ENCODE measurements at regions not wholly inside any gene's neighbourhood (a gene's known extent, or its start where the extent isn't known, plus 50 kb on each side); places are given as distances from the start of the nearest gene placed in this dataset.

- Histone ChIP-seq H3K4me3 (ENCODE audit: low read depth, low read length) (no peak overlapping the region), H3K9me3 (peaks cover 7% of the 10 kb centered on the region; the same call in 1 of the 2 replicates), H3K4me1 (no peaks in the 10 kb centered on the region), H3K36me3 (ENCODE audit: control insufficient read depth, insufficient read depth, low read length) (no peaks in the 10 kb centered on the region), H3K27me3 (replicated peaks; ENCODE audit: control insufficient read depth, insufficient read depth, low read length) (no peaks in the 10 kb centered on the region)
- Mint-ChIP-seq H3K4me3 (ENCODE audit: unreplicated experiment) (no peak overlapping the region), H3K27ac (ENCODE audit: unreplicated experiment) (no peak overlapping the region), H3K36me3 (ENCODE audit: insufficient read depth, unreplicated experiment) (no peaks in the 10 kb centered on the region), H3K4me1 (ENCODE audit: low read depth, unreplicated experiment) (no peaks in the 10 kb centered on the region), H3K27me3 (ENCODE audit: insufficient read depth, unreplicated experiment) (peaks cover 6% of the 10 kb centered on the region), H3K9me3 (ENCODE audit: unreplicated experiment) (peaks cover 19% of the 10 kb centered on the region)
- intact Hi-C loops (cut with micrococcal nuclease; ENCODE audit: unreplicated experiment): loop anchor here (10.0 kb wide), 1 partner anchor 137 kb away; no protein-coding TSS in a partner anchor
- no peak for TF ChIP-seq CTCF (IDR thresholded peaks at IDR 0.05; ENCODE audit: insufficient read depth in 1 of 2, low read depth in 1 of 2, low read length in 1 of 2, severe bottlenecking in 1 of 2, unreplicated experiment in 1 of 2)
- POLR2A ChIA-PET: no interaction called here
- DNase-seq: no peak
- no TSS peak for BruUV-seq (replicated peaks)
- CTCF ChIA-PET: no interaction called here
These were observed 91.6 kb upstream of the CAMK1G start for GRCh38 chr1:209491897-209492296.

GRCh38 chr1:209493559-209493958 lies 90.0 kb upstream of the CAMK1G start:
- POLR2A ChIA-PET: no interaction called here
- peaks cover 31% of the 10 kb centered on the region for H3K9me3 Mint-ChIP-seq (ENCODE audit: unreplicated experiment)
- intact Hi-C loops (cut with micrococcal nuclease; ENCODE audit: unreplicated experiment): loop anchor here (10.0 kb wide), 1 partner anchor 139 kb away; no protein-coding TSS in a partner anchor
- TF ChIP-seq CTCF (IDR thresholded peaks at IDR 0.05; ENCODE audit: insufficient read depth in 1 of 2, low read depth in 1 of 2, low read length in 1 of 2, severe bottlenecking in 1 of 2, unreplicated experiment in 1 of 2): no peak
- Histone ChIP-seq H3K4me3 (ENCODE audit: low read depth, low read length) (no peak overlapping the region), H3K36me3 (ENCODE audit: control insufficient read depth, insufficient read depth, low read length) (no peaks in the 10 kb centered on the region), H3K27me3 (replicated peaks; ENCODE audit: control insufficient read depth, insufficient read depth, low read length) (no peaks in the 10 kb centered on the region), H3K9me3 (peaks cover 8% of the 10 kb centered on the region; the same call in 1 of the 2 replicates), H3K4me1 (no peaks in the 10 kb centered on the region)
- CTCF ChIA-PET: no interaction called here
- BruUV-seq (replicated peaks): no TSS peak
- peaks cover 6% of the 10 kb centered on the region for H3K27me3 Mint-ChIP-seq (ENCODE audit: insufficient read depth, unreplicated experiment)
- H3K36me3 Mint-ChIP-seq (ENCODE audit: insufficient read depth, unreplicated experiment): no peaks in the 10 kb centered on the region
- H3K27ac Mint-ChIP-seq (ENCODE audit: unreplicated experiment): no peak overlapping the region
- no peaks in the 10 kb centered on the region for H3K4me1 Mint-ChIP-seq (ENCODE audit: low read depth, unreplicated experiment)
- H3K4me3 Mint-ChIP-seq (ENCODE audit: unreplicated experiment): no peak overlapping the region
- DNase-seq: no peak

GRCh38 chr1:209497729-209498128 lies 85.8 kb upstream of the CAMK1G start:
- no peaks in the 10 kb centered on the region for H3K4me1 Mint-ChIP-seq (ENCODE audit: low read depth, unreplicated experiment)
- Histone ChIP-seq H3K4me1 (no peaks in the 10 kb centered on the region), H3K27me3 (replicated peaks; ENCODE audit: control insufficient read depth, insufficient read depth, low read length) (no peaks in the 10 kb centered on the region), H3K9me3 (peaks cover 18% of the 10 kb centered on the region), H3K4me3 (ENCODE audit: low read depth, low read length) (no peak overlapping the region), H3K36me3 (ENCODE audit: control insufficient read depth, insufficient read depth, low read length) (no peaks in the 10 kb centered on the region)
- ChIA-PET CTCF (no interaction called here), POLR2A (no interaction called here)
- peaks cover 3% of the 10 kb centered on the region for H3K27me3 Mint-ChIP-seq (ENCODE audit: insufficient read depth, unreplicated experiment)
- H3K36me3 Mint-ChIP-seq (ENCODE audit: insufficient read depth, unreplicated experiment): no peaks in the 10 kb centered on the region
- BruUV-seq (replicated peaks): no TSS peak
- no peak for DNase-seq
- peaks cover 54% of the 10 kb centered on the region for H3K9me3 Mint-ChIP-seq (ENCODE audit: unreplicated experiment)
- no peak overlapping the region for H3K4me3 Mint-ChIP-seq (ENCODE audit: unreplicated experiment)
- intact Hi-C loops (cut with micrococcal nuclease; ENCODE audit: unreplicated experiment): loop anchor here (10.0 kb wide), 1 partner anchor 143 kb away; no protein-coding TSS in a partner anchor
- TF ChIP-seq CTCF (IDR thresholded peaks at IDR 0.05; ENCODE audit: insufficient read depth in 1 of 2, low read depth in 1 of 2, low read length in 1 of 2, severe bottlenecking in 1 of 2, unreplicated experiment in 1 of 2): no peak
- H3K27ac Mint-ChIP-seq (ENCODE audit: unreplicated experiment): no peak overlapping the region

Data from Caco-2 (cell line).